SKM-1 (cell line): ENCODE measurements at regions not wholly inside any gene's neighbourhood (a gene's known extent, or its start where the extent isn't known, plus 50 kb on each side); places are given as distances from the start of the nearest gene placed in this dataset.

Experiments
- DNase-seq: peaks from one replicate; lab custom pipeline; 2025; ENCODE audit not compliant: unreplicated experiment; lab: John Stamatoyannopoulos, UW

DNA sequence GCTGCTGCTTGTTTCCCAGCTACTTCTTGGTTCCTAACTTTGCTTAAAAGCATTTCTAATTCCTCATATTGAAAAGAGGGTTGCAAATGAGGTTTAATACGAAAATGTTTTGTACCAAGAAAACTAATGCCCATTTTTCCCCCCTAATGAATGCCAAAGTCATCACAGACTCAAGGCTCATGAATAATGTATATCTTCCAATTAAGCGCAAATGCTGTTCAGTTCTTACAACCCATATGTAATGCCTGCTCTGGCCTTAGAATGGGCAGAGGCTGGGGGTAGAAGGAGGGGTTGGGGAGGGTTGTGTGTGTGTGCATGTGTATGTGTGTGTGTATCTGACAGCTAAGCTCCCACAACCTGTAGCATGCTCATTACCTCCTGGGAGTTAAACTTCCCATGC lies 901.7 kb downstream of the KCNMA1 start:
- DNase-seq, result no peak

GRCh38 chr10:76733441-76733936 lies 904.1 kb downstream of the KCNMA1 start:
- no peak for DNase-seq

DNA sequence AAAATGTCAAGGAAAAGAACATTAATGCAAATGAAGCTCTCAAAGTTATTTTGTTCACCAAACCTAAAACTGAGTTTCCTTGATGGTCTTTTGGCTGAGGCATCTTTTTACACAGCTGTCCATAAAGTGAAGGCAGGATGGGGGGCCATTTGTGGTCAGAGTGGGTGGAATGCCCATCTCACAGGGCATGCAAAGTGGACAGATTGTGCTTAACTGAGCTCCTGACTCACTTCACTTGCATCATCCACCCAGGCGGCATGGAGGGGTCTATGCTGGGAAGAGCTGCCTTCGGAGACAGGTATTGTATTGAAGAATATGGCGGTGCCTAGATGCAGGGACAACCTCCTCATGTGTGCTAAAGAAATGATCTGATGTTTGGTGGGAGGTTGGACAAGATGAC lies 905.3 kb downstream of the KCNMA1 start:
- DNase-seq, result no peak

DNA sequence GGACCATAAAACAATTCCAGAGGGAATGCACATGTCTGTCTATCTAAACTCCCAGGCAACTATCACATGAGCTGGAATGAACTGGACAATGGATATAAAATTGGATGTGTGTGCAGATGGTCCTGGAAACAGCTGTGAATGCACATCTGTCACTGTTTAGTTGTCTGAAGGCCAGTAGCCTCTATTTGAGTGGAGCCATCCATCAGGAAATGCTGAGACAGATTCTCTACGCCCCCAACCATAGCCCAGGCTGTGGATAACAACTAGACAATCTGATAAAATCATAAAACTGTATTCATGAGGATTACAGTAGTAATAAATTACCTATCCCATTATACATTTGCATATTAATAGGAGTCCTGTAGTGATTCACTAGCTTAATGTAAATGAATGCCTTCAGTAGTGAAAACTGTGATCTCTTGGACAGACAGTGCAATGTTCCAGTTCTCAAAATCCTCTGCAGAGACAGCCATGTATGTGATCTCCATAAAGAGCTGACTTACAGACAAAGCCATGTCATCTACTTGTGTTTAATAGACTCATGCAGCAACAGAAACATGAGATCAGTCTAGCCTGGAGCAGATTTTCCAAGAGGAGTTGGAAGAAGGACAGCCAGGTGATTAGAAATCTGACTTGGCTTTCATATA lies 907.6 kb downstream of the KCNMA1 start:
- DNase-seq, result no peak

DNA sequence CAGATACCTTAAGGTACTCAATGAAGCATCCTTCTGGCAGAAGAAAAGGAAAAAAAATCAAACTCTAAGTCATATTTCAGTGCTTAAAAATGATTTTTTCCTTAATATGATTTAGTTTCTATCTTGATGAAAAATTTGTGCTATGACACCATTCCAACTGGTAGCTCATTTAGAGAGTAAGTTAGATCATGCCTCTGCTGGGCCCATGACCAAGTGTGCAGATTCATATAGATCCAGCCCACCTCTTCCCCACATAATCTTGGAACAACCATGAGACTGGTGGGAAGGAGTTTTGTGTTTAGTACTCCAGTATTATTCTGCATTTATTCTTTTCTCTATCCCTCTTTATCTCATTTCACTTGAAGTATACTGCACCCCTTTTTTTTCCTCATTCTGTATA lies 908.3 kb downstream of the KCNMA1 start:
- DNase-seq, result no peak

DNA sequence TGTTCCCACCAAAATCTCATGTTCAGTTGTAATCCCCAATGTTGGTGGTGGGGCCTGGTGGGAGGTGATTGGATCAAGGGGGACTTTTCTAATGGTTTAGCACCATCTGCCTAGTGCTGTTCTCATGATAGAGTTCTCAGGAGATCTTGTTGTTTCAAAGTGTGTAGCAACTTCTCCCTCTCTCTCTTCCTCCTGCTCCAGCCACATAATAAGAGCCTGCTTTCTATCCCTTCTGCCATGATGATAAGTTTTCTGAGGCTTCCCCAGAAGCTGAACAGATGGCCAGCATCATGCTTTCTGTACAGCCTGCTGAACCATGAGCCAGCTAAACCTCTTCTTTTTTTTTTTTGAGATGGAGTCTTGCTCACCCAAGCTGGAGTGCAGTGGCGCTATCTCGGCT lies 910.6 kb downstream of the KCNMA1 start:
- no peak for DNase-seq

DNA sequence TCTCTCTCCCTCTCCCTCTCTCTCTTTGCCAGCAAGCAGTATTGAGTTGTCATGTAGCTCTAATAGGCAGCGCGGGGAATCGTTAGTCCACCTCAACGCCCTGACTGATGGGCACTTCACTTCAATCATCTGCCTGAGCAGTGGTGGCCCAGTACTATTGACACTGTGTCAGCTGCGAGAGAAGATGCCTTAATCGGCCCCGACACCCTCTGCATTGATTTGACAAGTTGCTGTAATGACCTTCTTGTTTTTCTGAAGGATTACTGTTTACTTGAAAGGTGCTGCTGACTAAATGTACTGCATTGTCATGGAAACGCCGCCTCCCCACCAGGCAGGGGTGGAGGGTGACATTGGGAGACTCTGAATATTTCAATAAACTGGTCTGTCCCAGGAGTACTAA lies 913.8 kb downstream of the KCNMA1 start:
- no peak for DNase-seq

- no peak for DNase-seq
These were observed 915.6 kb downstream of the KCNMA1 start for GRCh38 chr10:76721891-76722505.

GRCh38 chr10:76719006-76719405 lies 918.6 kb downstream of the KCNMA1 start:
- no peak for DNase-seq

DNA sequence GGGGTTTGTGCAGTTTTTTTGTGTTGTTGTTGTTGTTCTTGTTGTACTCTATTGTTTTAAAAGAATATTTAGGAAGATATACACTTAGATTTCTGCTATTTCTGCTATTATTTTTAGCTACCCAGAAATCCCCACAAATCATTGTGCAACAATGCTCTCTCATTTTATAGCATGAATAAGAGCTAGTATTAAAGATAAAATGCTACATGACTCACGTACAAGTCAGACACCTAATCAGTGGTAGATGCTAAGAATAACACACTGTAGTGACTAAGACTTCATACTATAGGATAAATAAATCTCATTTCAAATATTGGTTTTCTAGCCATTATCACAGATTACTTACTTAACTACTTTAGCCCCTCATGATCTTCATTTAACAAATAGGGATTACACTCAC lies 920.5 kb downstream of the KCNMA1 start:
- DNase-seq, result no peak

DNA sequence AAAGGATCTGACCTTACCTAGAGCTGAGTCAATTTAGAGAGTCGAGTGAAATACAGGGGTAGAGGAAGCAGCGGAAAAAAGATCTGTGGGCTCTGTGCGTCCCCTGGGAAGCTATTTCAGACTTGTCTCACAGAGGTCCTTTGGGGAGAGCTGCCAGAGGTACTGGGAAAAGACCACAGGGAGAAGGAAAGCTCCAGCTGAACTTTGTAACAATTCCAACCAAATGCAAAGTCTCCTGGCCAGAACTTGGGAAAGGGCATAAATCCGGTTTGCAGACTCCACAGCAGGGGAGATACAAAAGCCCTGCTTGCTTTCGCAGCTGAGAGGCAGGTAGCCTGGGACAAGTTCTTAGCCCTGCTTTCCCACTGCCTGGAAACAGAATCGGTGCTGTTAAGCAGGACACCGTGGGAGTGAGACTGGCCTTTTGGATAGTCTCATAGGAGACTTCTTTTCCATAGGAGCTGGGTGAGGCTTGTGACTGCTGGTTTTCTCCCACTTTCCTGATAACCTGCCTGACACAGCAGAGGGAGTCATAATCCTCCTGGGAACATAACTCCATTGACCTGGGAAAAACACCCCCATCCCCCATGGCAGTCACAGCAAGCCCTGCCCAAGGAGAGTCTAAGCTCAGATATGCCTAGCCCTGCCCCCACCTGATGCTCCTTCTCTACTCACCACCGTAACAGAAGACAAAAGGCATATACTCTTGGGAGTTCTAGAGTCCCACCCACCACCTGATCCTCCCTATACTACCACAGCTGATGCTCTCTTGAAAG lies 926.2 kb downstream of the KCNMA1 start:
- DNase-seq, result no peak

DNA sequence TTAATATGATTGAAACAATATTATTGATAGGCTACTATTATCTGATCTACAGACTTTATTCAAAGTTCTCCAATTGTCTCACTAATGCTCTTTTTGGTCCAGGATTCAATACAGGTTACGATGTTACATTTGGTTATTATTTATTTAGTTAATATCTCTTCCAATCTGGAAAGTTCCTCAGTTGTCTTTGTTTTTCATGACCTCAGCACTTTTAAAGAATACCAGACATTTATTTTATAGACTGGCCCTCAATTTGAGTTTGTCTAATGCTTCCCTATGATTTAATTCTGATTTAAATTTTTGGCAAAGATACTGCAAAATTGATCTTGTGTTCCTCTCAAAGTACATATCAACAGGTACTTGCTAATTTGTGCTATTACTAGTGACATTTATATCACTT lies 937.4 kb downstream of the KCNMA1 start:
- DNase-seq, result no peak

DNA sequence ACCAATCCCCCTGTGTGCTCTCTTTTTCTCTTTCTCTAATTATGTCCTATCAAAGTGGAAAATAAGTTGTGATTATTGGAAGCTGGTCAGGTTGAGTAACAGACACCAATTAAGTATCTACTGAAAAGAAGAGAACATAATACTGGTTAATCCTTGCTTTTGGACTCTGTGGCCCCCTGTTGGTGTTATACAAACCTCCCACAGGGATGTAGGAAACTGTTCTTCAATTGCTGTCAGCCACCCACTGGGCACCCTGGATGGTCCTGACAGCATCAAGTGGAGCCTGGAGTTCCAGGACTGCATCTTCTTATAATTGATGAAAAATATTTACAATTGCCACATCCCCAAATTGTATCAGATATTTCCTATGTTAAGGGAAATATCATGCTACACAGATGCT lies 939.7 kb downstream of the KCNMA1 start:
- DNase-seq, result no peak

GRCh38 chr10:76695069-76695468 lies 942.5 kb downstream of the KCNMA1 start:
- DNase-seq, result no peak

DNA sequence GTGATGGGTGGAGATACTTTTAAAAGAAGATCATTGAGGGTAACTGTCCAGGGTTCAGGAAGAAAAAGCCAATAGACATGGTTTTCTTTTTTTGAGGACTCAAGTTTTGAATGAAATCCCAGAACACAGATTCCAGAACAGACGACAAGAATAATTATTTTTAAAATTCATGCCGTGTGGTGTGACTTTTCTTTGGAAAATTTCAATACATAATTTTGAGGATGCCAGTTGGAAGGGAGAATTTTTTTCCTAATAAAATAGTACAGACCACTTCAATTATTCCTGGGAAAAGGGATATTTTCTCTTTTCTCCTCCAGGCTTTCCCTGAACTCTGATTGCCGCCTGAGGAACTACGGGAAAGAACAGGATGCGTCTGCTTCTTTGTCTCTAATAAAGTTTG lies 951.4 kb downstream of the KCNMA1 start:
- DNase-seq, result no peak

- no peak for DNase-seq
These were observed 952.6 kb downstream of the KCNMA1 start for GRCh38 chr10:76684968-76685367.

GRCh38 chr10:76681153-76681552 lies 956.5 kb downstream of the KCNMA1 start:
- DNase-seq, result no peak

- no peak for DNase-seq
These were observed 958.6 kb downstream of the KCNMA1 start for GRCh38 chr10:76679030-76679429.

DNA sequence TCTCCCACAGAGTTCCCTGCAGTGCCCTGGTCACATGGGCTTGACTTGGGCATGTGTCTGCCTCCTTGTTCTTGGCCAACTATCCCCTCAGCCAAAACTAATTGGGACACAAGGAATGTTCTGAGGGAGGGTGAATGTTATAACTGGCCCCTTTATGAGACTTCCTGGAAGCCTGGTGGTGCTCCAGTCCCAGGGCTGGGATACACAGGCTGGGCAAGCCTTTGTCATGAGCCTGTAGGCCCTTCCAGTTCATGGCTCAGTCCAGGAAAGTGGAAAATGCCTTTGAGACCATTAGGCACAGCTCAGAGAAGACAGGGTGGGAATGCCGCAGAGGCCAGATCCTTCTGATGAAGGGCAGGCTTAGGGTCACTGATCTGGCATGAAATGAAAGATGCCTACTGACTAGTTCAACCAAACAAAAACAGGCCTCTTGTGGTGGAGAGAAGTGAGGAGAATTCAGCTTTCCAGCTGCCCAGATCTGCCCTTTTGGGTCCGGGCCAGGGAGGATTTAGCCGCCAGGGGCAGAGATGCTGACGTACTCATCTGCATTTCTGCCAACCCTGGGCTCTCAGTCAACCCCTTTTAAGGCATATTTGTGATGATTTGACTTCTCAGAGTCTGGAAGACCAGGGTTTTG lies 961.5 kb downstream of the KCNMA1 start:
- no peak for DNase-seq

- DNase-seq, result no peak
These were observed 962.1 kb downstream of the KCNMA1 start for GRCh38 chr10:76675561-76675950.

- DNase-seq, result no peak
These were observed 969.9 kb downstream of the KCNMA1 start for GRCh38 chr10:76667408-76668370.
